ENCODE measurements at regions not wholly inside any gene's neighbourhood (a gene's known extent, or its start where the extent isn't known, plus 50 kb on each side); places are given as distances from the start of the nearest gene placed in this dataset.

DNA sequence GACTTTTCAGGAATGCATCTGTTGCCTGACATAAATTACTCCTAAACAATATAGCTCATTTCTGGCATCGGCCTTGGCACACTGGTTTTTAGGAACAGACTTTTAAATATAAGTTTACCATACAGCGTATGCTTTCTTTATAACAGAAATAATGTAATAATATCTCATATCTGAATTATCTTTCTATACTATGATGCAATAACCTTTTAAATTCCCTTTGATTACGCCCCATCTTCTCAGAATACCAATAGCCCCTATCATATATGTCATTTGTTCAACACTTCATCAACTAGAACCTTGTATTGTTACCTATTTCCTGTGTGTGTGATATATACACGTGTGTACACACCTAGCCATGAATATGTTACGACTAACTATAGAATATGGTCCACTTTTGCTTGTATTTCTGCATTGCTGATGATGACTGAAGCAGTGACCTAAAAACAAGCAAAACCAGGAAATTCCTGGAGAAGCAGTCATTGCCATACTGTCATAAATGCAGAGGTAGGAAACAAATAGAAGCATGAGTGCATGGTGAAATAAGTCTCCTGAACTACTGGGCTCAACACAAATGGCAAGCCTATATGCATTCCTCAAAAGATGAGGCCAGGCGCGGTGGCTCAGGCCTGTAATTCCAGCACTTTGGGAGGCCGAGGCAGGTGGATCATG is 618.4 kb upstream of the NRP1 start:
- TF ChIP-seq, protein P1, sequence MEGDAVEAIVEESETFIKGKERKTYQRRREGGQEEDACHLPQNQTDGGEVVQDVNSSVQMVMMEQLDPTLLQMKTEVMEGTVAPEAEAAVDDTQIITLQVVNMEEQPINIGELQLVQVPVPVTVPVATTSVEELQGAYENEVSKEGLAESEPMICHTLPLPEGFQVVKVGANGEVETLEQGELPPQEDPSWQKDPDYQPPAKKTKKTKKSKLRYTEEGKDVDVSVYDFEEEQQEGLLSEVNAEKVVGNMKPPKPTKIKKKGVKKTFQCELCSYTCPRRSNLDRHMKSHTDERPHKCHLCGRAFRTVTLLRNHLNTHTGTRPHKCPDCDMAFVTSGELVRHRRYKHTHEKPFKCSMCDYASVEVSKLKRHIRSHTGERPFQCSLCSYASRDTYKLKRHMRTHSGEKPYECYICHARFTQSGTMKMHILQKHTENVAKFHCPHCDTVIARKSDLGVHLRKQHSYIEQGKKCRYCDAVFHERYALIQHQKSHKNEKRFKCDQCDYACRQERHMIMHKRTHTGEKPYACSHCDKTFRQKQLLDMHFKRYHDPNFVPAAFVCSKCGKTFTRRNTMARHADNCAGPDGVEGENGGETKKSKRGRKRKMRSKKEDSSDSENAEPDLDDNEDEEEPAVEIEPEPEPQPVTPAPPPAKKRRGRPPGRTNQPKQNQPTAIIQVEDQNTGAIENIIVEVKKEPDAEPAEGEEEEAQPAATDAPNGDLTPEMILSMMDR (IDR thresholded peaks at IDR 0.05; ENCODE audit: low read depth, low read length, poor library complexity, severe bottlenecking): no peak
- TF ChIP-seq EZH2phosphoT487 (IDR thresholded peaks at IDR 0.05; ENCODE audit: borderline replicate concordance, low read length): no peak
